K562 (cell line): ENCODE measurements at regions not wholly inside any gene's neighbourhood (a gene's known extent, or its start where the extent isn't known, plus 50 kb on each side); places are given as distances from the start of the nearest gene placed in this dataset.

Experiments used
- ATAC-seq: fragments of 200-7000 bp; cut with Tn5 transposase; 3 replicates; pipeline ENCODE4 v1.9.1; 2020; ENCODE audit warnings: moderate library complexity
- BruUV-seq: library from RNA; stranded (reverse); fragments of 400-500 nt; replicated peaks from 2 replicates; lab custom pipeline; 2021; lab: Mats Ljungman, UMichigan
- CTCF ChIA-PET: fragments of 300-600 bp; formaldehyde crosslinking; extraction: SDS; loops from one replicate; lab custom pipeline; 2021; ENCODE audit warnings: low intra/inter-chr PET ratio; lab: Yijun Ruan, JAX
- POLR2A ChIA-PET: fragments of 300-600, 350-650 bp; sonication (Branson Sonifier 250); formaldehyde crosslinking; extraction: SDS; loops from one replicate; lab custom pipeline; 2021; ENCODE audit warnings: antibody characterized with exemption, inconsistent platforms; lab: Yijun Ruan, JAX
- DNase-seq, 4 experiments: peaks; one replicate each; pipeline versions ENCODE4 v3.0.0 to v3.0.0-alpha.2; 2011 to 2018; ENCODE audit warnings: low spot score in 3 of 4, mixed read lengths in 3 of 4; ENCODE audit errors: extremely low read depth in 1 of 4
- FAIRE-seq: peaks from 2 replicates; lab custom pipeline; 2011; peaks lifted over from hg19 to GRCh38; lab: Jason Lieb, UNC
- H2AFZ ChIP-seq: 2 replicates; pipeline ENCODE4 v1.6.0; 2011; ENCODE audit warnings: low read depth, low read length, control low read depth, inconsistent platforms
- H3K27ac ChIP-seq: fragments of 200-600 bp; 3 replicates; pipeline ENCODE4 v1.8.0; 2011; ENCODE audit warnings: low read depth, mild to moderate bottlenecking, control low read depth, inconsistent platforms, low read length, moderate library complexity, mixed read lengths; ENCODE audit errors: extremely low read depth
- H3K27me3 ChIP-seq, 2 experiments: fragments of 300-600 bp in 1 of 2; 2 replicates in 1 of 2; 3 replicates in 1 of 2; pipeline versions ENCODE4 v1.6.0 to v1.8.0; 2011; ENCODE audit warnings: inconsistent platforms in 2 of 2, low read length in 2 of 2, mild to moderate bottlenecking in 1 of 2, mixed read lengths in 1 of 2, moderate library complexity in 1 of 2; ENCODE audit not compliant: control insufficient read depth in 2 of 2, insufficient read depth in 2 of 2
- H3K36me3 ChIP-seq: fragments of 300-600 bp; 3 replicates; pipeline ENCODE4 v1.8.0; 2011; ENCODE audit warnings: mild to moderate bottlenecking, low read length, inconsistent platforms; ENCODE audit not compliant: control insufficient read depth, insufficient read depth
- H3K4me1 ChIP-seq, 2 experiments: fragments of 200-600 bp in 1 of 2; replicated peaks in 1 of 2; 2 replicates in 1 of 2; 3 replicates in 1 of 2; pipeline versions ENCODE4 v1.5.1 to v1.8.0; 2011; ENCODE audit warnings: inconsistent platforms in 2 of 2, low read length in 2 of 2, mild to moderate bottlenecking in 1 of 2, mixed read lengths in 1 of 2, moderate library complexity in 1 of 2; ENCODE audit not compliant: control insufficient read depth in 2 of 2, insufficient read depth in 2 of 2
- H3K4me2 ChIP-seq: 2 replicates; pipeline ENCODE4 v1.6.1; 2011; ENCODE audit warnings: low read length, control low read depth, inconsistent platforms, mixed read lengths; ENCODE audit not compliant: insufficient read depth
- H3K4me3 ChIP-seq: fragments of 200-600 bp; sonication (generic), shearing (Covaris generic); 2 replicates; pipeline ENCODE4 v1.5.1; 2016; ENCODE audit warnings: control low read depth, inconsistent platforms
- H3K79me2 ChIP-seq: fragments of 200-600 bp; 3 replicates; pipeline ENCODE4 v1.8.0; 2011; ENCODE audit warnings: low read length, inconsistent platforms; ENCODE audit not compliant: control insufficient read depth, insufficient read depth
- H3K9ac ChIP-seq, 2 experiments: 2 replicates each; pipeline versions ENCODE4 v1.6.0 to v1.6.1; 2011; ENCODE audit warnings: low read depth in 2 of 2, low read length in 2 of 2, control low read depth in 1 of 2, inconsistent platforms in 1 of 2, mild to moderate bottlenecking in 1 of 2, mixed read lengths in 1 of 2; ENCODE audit not compliant: insufficient read depth in 1 of 2
- H3K9me1 ChIP-seq: one replicate; pipeline ENCODE4 v1.6.0; 2011; ENCODE audit warnings: inconsistent platforms, mild to moderate bottlenecking, low read length, moderate library complexity; ENCODE audit not compliant: control insufficient read depth, insufficient read depth
- H3K9me3 ChIP-seq: replicated peaks from 2 replicates; pipeline ENCODE4 v1.5.1; 2011; ENCODE audit warnings: low read depth, low read length, inconsistent platforms; ENCODE audit not compliant: control insufficient read depth, insufficient read depth
- H4K20me1 ChIP-seq: replicated peaks from 2 replicates; pipeline ENCODE4 v1.6.1; 2011; ENCODE audit warnings: low read length, inconsistent platforms, mixed read lengths; ENCODE audit not compliant: control insufficient read depth, insufficient read depth
- ESRRA ChIP-seq: fragments of 450-650 bp; IDR thresholded peaks from 2 replicates; pipeline ENCODE4 v1.6.1; 2014; ENCODE audit warnings: low read depth, mild to moderate bottlenecking, moderate library complexity, borderline replicate concordance
- FOXK1 ChIP-seq: sonication (generic); formaldehyde crosslinking; IDR thresholded peaks from 2 replicates; pipeline ENCODE4 v1.8.0; 2022; ENCODE audit warnings: missing genetic modification reagents, mild to moderate bottlenecking, borderline replicate concordance
- GABPB2 ChIP-seq: fragments of 250-450 bp; sonication (Bioruptor Pico); conservative IDR thresholded peaks from 2 replicates; pipeline ENCODE4 v1.5.1; 2021; ENCODE audit warnings: mild to moderate bottlenecking
- GATAD2B ChIP-seq: fragments of 450-650 bp; IDR thresholded peaks from 2 replicates; pipeline ENCODE4 v1.6.1; 2017; ENCODE audit warnings: mild to moderate bottlenecking, borderline replicate concordance
- HNRNPLL ChIP-seq: fragments of 200-400 bp; formaldehyde crosslinking; IDR thresholded peaks from 2 replicates; pipeline ENCODE4 v1.6.1; 2017; ENCODE audit warnings: low read length, low read depth, mild to moderate bottlenecking; ENCODE audit not compliant: poor library complexity, severe bottlenecking
- KDM5B ChIP-seq: fragments of 200-600 bp; sonication (generic); IDR thresholded peaks from 2 replicates; pipeline ENCODE4 v1.6.1; 2012; ENCODE audit warnings: low read depth, mild to moderate bottlenecking, moderate library complexity, low read length, control low read depth, inconsistent platforms; ENCODE audit not compliant: insufficient replicate concordance
- MIER1 ChIP-seq: fragments of 450-650 bp; IDR thresholded peaks from 2 replicates; pipeline ENCODE4 v1.6.1; 2016; ENCODE audit warnings: antibody characterized with exemption, mild to moderate bottlenecking, low read depth
- MTF1 ChIP-seq: fragments of 250-450 bp; sonication (Bioruptor Pico); IDR thresholded peaks from 2 replicates; pipeline ENCODE4 v1.9.0; 2021; ENCODE audit warnings: moderate library complexity, mild to moderate bottlenecking, inconsistent platforms, borderline replicate concordance
- SMARCE1 ChIP-seq: fragments of 450-650 bp; IDR thresholded peaks from 2 replicates; pipeline ENCODE4 v1.7.1; 2016; ENCODE audit warnings: mild to moderate bottlenecking
- STAT6 ChIP-seq: sonication (generic); formaldehyde crosslinking; IDR thresholded peaks from 2 replicates; pipeline ENCODE4 v1.8.1; 2023; ENCODE audit warnings: mild to moderate bottlenecking, missing genetic modification reagents
- ZNF212 ChIP-seq: fragments of 450-650 bp; formaldehyde crosslinking; IDR thresholded peaks from 2 replicates; pipeline ENCODE4 v1.4.0; 2020; ENCODE audit warnings: mild to moderate bottlenecking
- ZNF668 ChIP-seq: fragments of 250-450 bp; sonication (Bioruptor Pico); IDR thresholded peaks from 2 replicates; pipeline ENCODE4 v1.8.0; 2022; ENCODE audit warnings: mild to moderate bottlenecking, inconsistent platforms
- WGBS: fragments of 100-300 bp; shearing (Covaris generic); methylation state at CpG from one replicate; pipeline ENCODE4 v1.1.6; 2016; ENCODE audit warnings: low coverage, mixed read lengths; ENCODE audit not compliant: insufficient coverage; ENCODE audit errors: missing lambda C conversion rate; 5-methylcytosine and 5-hydroxymethylcytosine counted together
- in situ Hi-C: fragments of 300-500 bp; cut with MboI; formaldehyde crosslinking; loops from 4 replicates; pipeline ENCODE4 v1.15.0; 2018; ENCODE audit warnings: inconsistent platforms, mixed read lengths
- intact Hi-C: fragments of 100-400 bp; cut with micrococcal nuclease; formaldehyde crosslinking; loops from 2 replicates; pipeline ENCODE4 v1.14.2; 2022
- TF ChIP-seq, protein P1 (sequence below): sonication (generic); IDR thresholded peaks from 2 replicates; pipeline ENCODE4 v1.6.1; 2016

DNA sequence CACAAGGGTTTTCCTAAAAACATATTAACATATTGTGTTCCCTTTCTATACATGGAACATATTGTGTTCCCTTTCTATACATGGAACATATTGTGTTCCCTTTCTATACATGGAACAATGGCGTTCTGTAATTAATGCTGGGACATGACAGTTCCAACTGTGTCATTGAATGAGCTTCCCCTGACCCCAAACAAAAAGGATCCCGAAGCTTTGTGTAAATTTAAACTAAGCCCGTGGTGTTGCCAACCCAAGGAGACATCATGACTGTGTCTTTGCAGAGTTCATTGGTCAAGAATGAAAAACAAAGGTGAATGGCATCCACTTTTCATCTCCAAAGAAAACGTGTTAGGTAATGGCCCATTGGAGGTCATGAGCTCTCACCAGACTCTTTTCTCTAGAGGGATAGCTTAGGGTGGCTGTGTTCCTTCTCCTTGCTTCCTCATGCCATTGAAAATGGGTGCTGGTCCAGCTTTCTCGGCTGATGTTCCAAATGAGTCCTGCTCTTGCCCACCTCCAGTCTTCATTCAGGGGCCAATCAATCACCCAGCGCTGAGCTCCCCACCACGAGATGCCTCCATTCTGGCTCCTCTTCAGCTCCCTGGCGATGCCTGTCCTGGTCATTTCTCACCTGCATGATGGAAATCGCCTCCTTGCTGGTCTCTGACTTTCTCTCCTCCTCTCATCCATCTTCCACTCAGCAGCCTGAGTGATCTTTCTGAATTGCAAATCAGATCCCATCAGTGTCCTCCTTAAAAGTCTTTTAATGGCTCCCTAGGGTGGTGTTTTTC, 156.1 kb downstream of the VRK1 start:
- TF ChIP-seq MIER1, result no peak
- TF ChIP-seq HNRNPLL, result no peak
- TF ChIP-seq ESRRA, result no peak
- no peak for TF ChIP-seq MTF1 (CRISPR knock-in tag)
- no peak for TF ChIP-seq STAT6 (CRISPR knock-in tag)
- TF ChIP-seq GATAD2B, result no peak
- no peak for TF ChIP-seq SMARCE1
- TF ChIP-seq GABPB2, result no peak
- TF ChIP-seq ZNF668 (CRISPR knock-in tag), result no peak
- TF ChIP-seq, protein P1, sequence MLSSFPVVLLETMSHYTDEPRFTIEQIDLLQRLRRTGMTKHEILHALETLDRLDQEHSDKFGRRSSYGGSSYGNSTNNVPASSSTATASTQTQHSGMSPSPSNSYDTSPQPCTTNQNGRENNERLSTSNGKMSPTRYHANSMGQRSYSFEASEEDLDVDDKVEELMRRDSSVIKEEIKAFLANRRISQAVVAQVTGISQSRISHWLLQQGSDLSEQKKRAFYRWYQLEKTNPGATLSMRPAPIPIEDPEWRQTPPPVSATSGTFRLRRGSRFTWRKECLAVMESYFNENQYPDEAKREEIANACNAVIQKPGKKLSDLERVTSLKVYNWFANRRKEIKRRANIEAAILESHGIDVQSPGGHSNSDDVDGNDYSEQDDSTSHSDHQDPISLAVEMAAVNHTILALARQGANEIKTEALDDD, result no peak
- TF ChIP-seq KDM5B, result no peak
- no peak for TF ChIP-seq FOXK1 (CRISPR knock-in tag)
- TF ChIP-seq ZNF212 (CRISPR knock-in tag), result no peak
- TF ChIP-seq, all 486 proteins: peak for 0
- Histone ChIP-seq H4K20me1 (no peaks in the 10 kb centered on the region), H3K9ac (no peak overlapping the region), H3K79me2 (no peaks in the 10 kb centered on the region), H3K4me3 (no peak overlapping the region), H3K9me3 (no peaks in the 10 kb centered on the region), H3K27me3 (no peaks in the 10 kb centered on the region), H3K4me1 (no peaks in the 10 kb centered on the region), H2AFZ (no peak overlapping the region), H3K9me1 (no peaks in the 10 kb centered on the region), H3K27ac (no peak overlapping the region), H3K4me2 (no peak overlapping the region), H3K36me3 (no peaks in the 10 kb centered on the region)
- 7% methylated on average over 9 of the region's 9 CpGs for WGBS
- BruUV-seq, result no TSS peak
- ATAC-seq, result no peak
- intact Hi-C loops (no loop called here), in situ Hi-C loops (no loop called here)
- ChIA-PET CTCF (no interaction called here), POLR2A (interaction anchor here (0.5 kb wide), 1 partner anchor 41 kb away, joined by 3 read pairs; no protein-coding TSS in a partner anchor)
- DNase-seq, result no peak
- no peak for FAIRE-seq
